Astrocyte (in vitro differentiated cells and primary cell): ENCODE measurements at regions not wholly inside any gene's neighbourhood (a gene's known extent, or its start where the extent isn't known, plus 50 kb on each side); places are given as distances from the start of the nearest gene placed in this dataset.
A peak's percentile ranks its signal among the peaks of the same experiment; 100 is the strongest.
"Not testable (repeated sequence)": the region's sequence is repeated elsewhere in the genome, so short reads cannot be mapped to it uniquely, and the experiment has no call there.

Experiments used
- DNase-seq: peaks from one replicate; pipeline ENCODE4 v3.0.0-alpha.2; 2010; ENCODE audit warnings: low read depth
- FAIRE-seq: peaks from 2 replicates; lab custom pipeline; 2011; peaks lifted over from hg19 to GRCh38; lab: Jason Lieb, UNC
- H2AFZ ChIP-seq: 2 replicates; pipeline ENCODE4 v1.6.0; 2012; ENCODE audit warnings: low read depth, low read length, inconsistent platforms
- H3K27ac ChIP-seq: 2 replicates; pipeline ENCODE4 v1.5.1; 2011; ENCODE audit warnings: low read depth, low read length, inconsistent platforms
- H3K27me3 ChIP-seq: 2 replicates; pipeline ENCODE4 v1.6.0; 2011; ENCODE audit warnings: low read length, inconsistent platforms; ENCODE audit not compliant: insufficient read depth
- H3K36me3 ChIP-seq: 2 replicates; pipeline ENCODE4 v1.5.1; 2011; ENCODE audit warnings: low read length, inconsistent platforms; ENCODE audit not compliant: insufficient read depth
- H3K4me1 ChIP-seq: 2 replicates; pipeline ENCODE4 v1.5.1; 2011; ENCODE audit warnings: low read length, inconsistent platforms; ENCODE audit not compliant: insufficient read depth
- H3K4me2 ChIP-seq: 2 replicates; pipeline ENCODE4 v1.6.0; 2012; ENCODE audit warnings: low read length, inconsistent platforms
- H3K4me3 ChIP-seq: 2 replicates; pipeline ENCODE4 v1.5.1; 2011; ENCODE audit warnings: low read depth, mild to moderate bottlenecking, low read length, inconsistent platforms; ENCODE audit not compliant: insufficient read depth
- H3K79me2 ChIP-seq: 2 replicates; pipeline ENCODE4 v1.6.0; 2012; ENCODE audit warnings: mild to moderate bottlenecking, low read length, inconsistent platforms; ENCODE audit not compliant: insufficient read depth
- H3K9ac ChIP-seq: 2 replicates; pipeline ENCODE4 v1.6.0; 2012; ENCODE audit warnings: mild to moderate bottlenecking, low read length, inconsistent platforms
- H3K9me3 ChIP-seq: 2 replicates; pipeline ENCODE4 v1.5.1; 2012; ENCODE audit warnings: low read depth, mild to moderate bottlenecking, low read length, inconsistent platforms; ENCODE audit not compliant: insufficient read depth
- H4K20me1 ChIP-seq: 2 replicates; pipeline ENCODE4 v1.6.0; 2012; ENCODE audit warnings: low read length, inconsistent platforms; ENCODE audit not compliant: insufficient read depth
- H3K27ac Mint-ChIP-seq: one replicate; pipeline ENCODE4 v1.8.0; 2021; ENCODE audit warnings: mild to moderate bottlenecking, mixed read lengths; ENCODE audit not compliant: unreplicated experiment
- H3K27me3 Mint-ChIP-seq: one replicate; pipeline ENCODE4 v1.8.0; 2021; ENCODE audit warnings: low read depth, mixed read lengths; ENCODE audit not compliant: unreplicated experiment
- H3K36me3 Mint-ChIP-seq: one replicate; pipeline ENCODE4 v1.8.0; 2021; ENCODE audit warnings: low read depth, mixed read lengths; ENCODE audit not compliant: unreplicated experiment
- H3K4me1 Mint-ChIP-seq: one replicate; pipeline ENCODE4 v1.8.0; 2021; ENCODE audit warnings: low read depth, mixed read lengths; ENCODE audit not compliant: unreplicated experiment
- H3K4me3 Mint-ChIP-seq: one replicate; pipeline ENCODE4 v1.8.0; 2021; ENCODE audit warnings: mild to moderate bottlenecking, moderate library complexity, mixed read lengths; ENCODE audit not compliant: unreplicated experiment
- H3K9me3 Mint-ChIP-seq: one replicate; pipeline ENCODE4 v1.8.0; 2021; ENCODE audit warnings: mild to moderate bottlenecking, mixed read lengths; ENCODE audit not compliant: unreplicated experiment

- not testable (repeated sequence) for H3K27me3 Mint-ChIP-seq, H3K9me3 Mint-ChIP-seq
- DNase-seq, result peak; percentile 94
Observed at GRCh38 chr7:32790766-32791430, 100.7 kb downstream of the KBTBD2 start.

GRCh38 chr7:32789266-32789665, 102.3 kb downstream of the KBTBD2 start:
- H3K9me3 ChIP-seq, H3K9me3 Mint-ChIP-seq, FAIRE-seq, H3K36me3 ChIP-seq, H3K9ac ChIP-seq, H3K27me3 Mint-ChIP-seq, H3K36me3 Mint-ChIP-seq, H3K27ac Mint-ChIP-seq, H3K79me2 ChIP-seq, H4K20me1 ChIP-seq, H3K4me1 ChIP-seq, H3K27ac ChIP-seq, H3K4me3 Mint-ChIP-seq, H3K27me3 ChIP-seq, H3K4me3 ChIP-seq, H2AFZ ChIP-seq, H3K4me2 ChIP-seq, DNase-seq: not testable (repeated sequence)
- H3K4me1 Mint-ChIP-seq, result peaks cover 22% of the 10 kb centered on the region

More at GRCh38 chr7:32790766-32791430, 100.7 kb downstream of the KBTBD2 start:
- Mint-ChIP-seq H3K4me1 (peaks cover 22% of the 10 kb centered on the region), H3K27ac (peak overlapping the region; percentile 23)
- not testable (repeated sequence) for H3K4me3 Mint-ChIP-seq, H3K9me3 ChIP-seq, H3K79me2 ChIP-seq, H3K36me3 ChIP-seq, H3K9ac ChIP-seq, H3K4me3 ChIP-seq, H2AFZ ChIP-seq, H4K20me1 ChIP-seq, H3K27me3 ChIP-seq, H3K36me3 Mint-ChIP-seq, H3K4me1 ChIP-seq
- peak; percentile 98 for FAIRE-seq
- Histone ChIP-seq H3K27ac (peak overlapping the region; percentile 21), H3K4me2 (peak overlapping the region; percentile 49)

GRCh38 chr7:32788174-32788573, 103.4 kb downstream of the KBTBD2 start:
- not testable (repeated sequence) for H3K36me3 ChIP-seq, H3K27me3 ChIP-seq, H3K9ac ChIP-seq, H3K4me3 ChIP-seq, H3K27ac ChIP-seq, H3K9me3 ChIP-seq, H3K27ac Mint-ChIP-seq, DNase-seq, H3K79me2 ChIP-seq, H3K4me3 Mint-ChIP-seq, H4K20me1 ChIP-seq, H3K36me3 Mint-ChIP-seq, H3K4me1 ChIP-seq, H3K4me2 ChIP-seq, H2AFZ ChIP-seq, H3K27me3 Mint-ChIP-seq, FAIRE-seq, H3K9me3 Mint-ChIP-seq
- peaks cover 22% of the 10 kb centered on the region for H3K4me1 Mint-ChIP-seq

- H3K27me3 Mint-ChIP-seq, H3K27ac Mint-ChIP-seq, H3K27ac ChIP-seq, H2AFZ ChIP-seq, DNase-seq, H3K36me3 Mint-ChIP-seq, FAIRE-seq, H3K4me1 Mint-ChIP-seq, H3K79me2 ChIP-seq, H3K9me3 ChIP-seq, H3K4me1 ChIP-seq, H3K36me3 ChIP-seq, H3K27me3 ChIP-seq, H4K20me1 ChIP-seq, H3K4me3 Mint-ChIP-seq, H3K9ac ChIP-seq, H3K4me3 ChIP-seq, H3K4me2 ChIP-seq: not testable (repeated sequence)
- peaks cover 14% of the 10 kb centered on the region for H3K9me3 Mint-ChIP-seq
Observed at GRCh38 chr7:32785365-32785944, 106.1 kb downstream of the KBTBD2 start.

- not testable (repeated sequence) for H3K4me1 Mint-ChIP-seq, H3K36me3 Mint-ChIP-seq, DNase-seq, H3K27ac ChIP-seq, H4K20me1 ChIP-seq, H2AFZ ChIP-seq, H3K4me2 ChIP-seq, H3K4me3 Mint-ChIP-seq, H3K36me3 ChIP-seq, H3K27ac Mint-ChIP-seq, H3K27me3 Mint-ChIP-seq, H3K9me3 ChIP-seq, H3K27me3 ChIP-seq, H3K4me3 ChIP-seq, H3K9ac ChIP-seq, H3K4me1 ChIP-seq, H3K79me2 ChIP-seq, FAIRE-seq
- peaks cover 13% of the 10 kb centered on the region for H3K9me3 Mint-ChIP-seq
Observed at GRCh38 chr7:32779895-32780294, 111.7 kb downstream of the KBTBD2 start.
